ENCODE measurements at regions not wholly inside any gene's neighbourhood (a gene's known extent, or its start where the extent isn't known, plus 50 kb on each side); places are given as distances from the start of the nearest gene placed in this dataset.
A peak's percentile ranks its signal among the peaks of the same experiment; 100 is the strongest.
"Not testable (repeated sequence)": the region's sequence is repeated elsewhere in the genome, so short reads cannot be mapped to it uniquely, and the experiment has no call there.

DNA sequence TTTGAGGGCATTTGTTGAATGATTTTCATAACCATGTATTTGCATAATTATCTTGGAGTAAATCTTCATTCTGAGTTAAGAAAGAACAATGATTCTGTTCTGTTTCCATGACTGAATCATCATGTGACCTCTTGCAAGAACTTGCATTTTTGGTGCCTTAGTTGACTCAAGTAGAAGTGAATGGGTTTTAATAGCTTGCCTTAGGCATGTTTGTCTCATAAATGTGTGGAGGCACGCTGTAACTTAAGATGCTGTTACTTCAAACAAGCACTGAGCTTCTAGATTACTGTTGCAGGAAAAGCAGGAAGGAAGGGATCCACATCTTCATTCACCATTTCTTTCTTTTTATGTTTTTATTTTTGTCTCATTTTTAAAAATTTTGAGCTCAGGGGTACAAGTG lies 875.8 kb downstream of the PRIM2 start:
- not testable (repeated sequence) for H3K9me3 ChIP-seq (ENCODE audit: low read depth); H3K27ac ChIP-seq; DNase-seq (ENCODE audit: low read depth in 1 of 2, low spot score in 1 of 2); H3K4me3 ChIP-seq; H3K36me3 ChIP-seq; H3K4me1 ChIP-seq (ENCODE audit: low read depth); H3K27me3 ChIP-seq

DNA sequence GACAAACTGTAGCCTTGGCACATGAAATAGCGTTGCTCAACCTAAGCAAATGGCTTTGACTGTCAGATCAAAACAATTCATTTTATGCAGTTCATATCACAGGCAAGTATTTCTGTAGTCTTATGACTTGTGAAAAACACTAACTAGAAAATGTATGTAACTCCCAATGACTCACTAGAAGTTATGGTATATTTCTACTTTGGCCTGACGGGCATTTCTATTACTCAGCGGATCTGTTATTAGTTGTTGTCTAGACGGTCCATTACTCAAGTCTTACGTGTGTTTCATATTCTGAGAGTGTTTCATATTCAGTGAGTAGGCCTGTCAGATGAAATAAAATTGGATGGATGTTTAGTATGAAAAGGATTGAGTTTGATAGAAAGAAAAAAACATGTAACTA lies 880.9 kb downstream of the PRIM2 start:
- Histone ChIP-seq H3K4me1 (ENCODE audit: low read depth) (no peaks in the 10 kb centered on the region), H3K9me3 (ENCODE audit: low read depth) (no peaks in the 10 kb centered on the region), H3K27ac (no peak overlapping the region), H3K36me3 (no peaks in the 10 kb centered on the region), H3K27me3 (no peaks in the 10 kb centered on the region), H3K4me3 (no peak overlapping the region)
- DNase-seq (ENCODE audit: low read depth in 1 of 2, low spot score in 1 of 2), result peak in 1 of 2 donors; percentile 0
- TF ChIP-seq, protein P1, sequence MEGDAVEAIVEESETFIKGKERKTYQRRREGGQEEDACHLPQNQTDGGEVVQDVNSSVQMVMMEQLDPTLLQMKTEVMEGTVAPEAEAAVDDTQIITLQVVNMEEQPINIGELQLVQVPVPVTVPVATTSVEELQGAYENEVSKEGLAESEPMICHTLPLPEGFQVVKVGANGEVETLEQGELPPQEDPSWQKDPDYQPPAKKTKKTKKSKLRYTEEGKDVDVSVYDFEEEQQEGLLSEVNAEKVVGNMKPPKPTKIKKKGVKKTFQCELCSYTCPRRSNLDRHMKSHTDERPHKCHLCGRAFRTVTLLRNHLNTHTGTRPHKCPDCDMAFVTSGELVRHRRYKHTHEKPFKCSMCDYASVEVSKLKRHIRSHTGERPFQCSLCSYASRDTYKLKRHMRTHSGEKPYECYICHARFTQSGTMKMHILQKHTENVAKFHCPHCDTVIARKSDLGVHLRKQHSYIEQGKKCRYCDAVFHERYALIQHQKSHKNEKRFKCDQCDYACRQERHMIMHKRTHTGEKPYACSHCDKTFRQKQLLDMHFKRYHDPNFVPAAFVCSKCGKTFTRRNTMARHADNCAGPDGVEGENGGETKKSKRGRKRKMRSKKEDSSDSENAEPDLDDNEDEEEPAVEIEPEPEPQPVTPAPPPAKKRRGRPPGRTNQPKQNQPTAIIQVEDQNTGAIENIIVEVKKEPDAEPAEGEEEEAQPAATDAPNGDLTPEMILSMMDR (IDR thresholded peaks at IDR 0.05; ENCODE audit: low read depth, low read length), result no peak

DNA sequence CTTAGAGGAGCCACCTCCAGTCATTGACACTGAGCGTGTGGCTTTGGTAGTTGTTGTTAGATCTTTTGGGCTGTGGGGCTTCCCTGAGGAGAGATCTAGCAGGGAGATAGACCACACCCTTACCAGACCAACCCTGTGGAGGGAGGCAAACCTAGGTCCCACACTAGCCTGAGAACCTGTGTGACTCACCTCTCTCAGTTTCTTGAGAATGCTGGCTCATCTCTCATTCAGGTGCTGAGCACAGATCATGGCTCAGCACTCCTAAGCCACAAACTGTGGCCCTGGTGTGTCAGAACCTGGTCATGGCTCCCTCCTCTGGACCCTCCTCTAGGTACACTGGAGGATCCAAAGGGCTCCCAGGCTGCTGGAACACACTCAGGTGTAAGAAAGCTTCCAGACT lies 919.7 kb downstream of the PRIM2 start:
- H3K9me3 ChIP-seq (ENCODE audit: low read depth); H3K4me3 ChIP-seq; H3K27ac ChIP-seq; H3K27me3 ChIP-seq; H3K36me3 ChIP-seq; DNase-seq (ENCODE audit: low read depth in 1 of 2, low spot score in 1 of 2); H3K4me1 ChIP-seq (ENCODE audit: low read depth): not testable (repeated sequence)

DNA sequence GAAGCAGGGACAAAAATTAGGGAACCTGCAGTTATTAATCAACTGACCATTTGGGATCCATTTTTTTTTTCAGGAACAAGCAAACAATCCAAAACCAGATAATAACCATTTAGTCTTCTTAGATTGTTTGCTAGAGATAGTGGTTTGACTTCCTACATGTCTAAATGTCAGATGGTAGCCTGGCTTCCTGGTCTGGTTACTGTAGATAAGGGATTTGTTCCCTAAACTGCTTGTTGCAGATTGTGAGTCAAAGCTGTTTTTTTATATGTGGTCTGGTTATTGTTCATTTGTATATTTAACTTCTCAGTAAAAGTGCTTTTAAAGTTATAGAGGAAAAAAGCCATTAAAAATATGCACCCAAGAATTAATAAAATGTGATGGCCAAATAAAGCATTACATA lies 921.0 kb downstream of the PRIM2 start:
- H3K4me3 ChIP-seq; H3K27ac ChIP-seq; H3K4me1 ChIP-seq (ENCODE audit: low read depth); DNase-seq (ENCODE audit: low read depth in 1 of 2, low spot score in 1 of 2); H3K27me3 ChIP-seq; H3K9me3 ChIP-seq (ENCODE audit: low read depth); H3K36me3 ChIP-seq: not testable (repeated sequence)

DNA sequence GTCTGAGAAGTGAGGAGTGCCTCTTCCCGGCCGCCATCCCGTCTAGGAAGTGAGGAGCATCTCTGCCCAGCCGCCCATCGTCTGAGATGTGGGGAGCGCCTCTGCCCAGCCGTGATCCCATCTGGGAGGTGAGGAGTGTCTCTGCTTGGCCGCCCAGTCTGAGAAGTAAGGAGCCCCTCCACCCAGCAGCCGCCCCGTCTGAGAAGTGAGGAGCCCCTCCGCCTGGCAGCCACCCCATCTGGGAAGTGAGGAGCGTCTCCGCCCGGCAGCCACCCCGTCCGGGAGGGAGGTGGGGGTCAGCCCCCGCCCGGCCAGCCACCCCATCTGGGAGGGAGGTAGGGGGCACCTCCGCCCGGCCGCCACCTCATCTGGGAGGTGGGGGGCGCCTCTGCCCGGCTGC lies 940.2 kb downstream of the PRIM2 start:
- H3K4me3 ChIP-seq; H3K27ac ChIP-seq; H3K9me3 ChIP-seq (ENCODE audit: low read depth); DNase-seq (ENCODE audit: low read depth in 1 of 2, low spot score in 1 of 2); H3K27me3 ChIP-seq; H3K4me1 ChIP-seq (ENCODE audit: low read depth); H3K36me3 ChIP-seq: not testable (repeated sequence)

DNA sequence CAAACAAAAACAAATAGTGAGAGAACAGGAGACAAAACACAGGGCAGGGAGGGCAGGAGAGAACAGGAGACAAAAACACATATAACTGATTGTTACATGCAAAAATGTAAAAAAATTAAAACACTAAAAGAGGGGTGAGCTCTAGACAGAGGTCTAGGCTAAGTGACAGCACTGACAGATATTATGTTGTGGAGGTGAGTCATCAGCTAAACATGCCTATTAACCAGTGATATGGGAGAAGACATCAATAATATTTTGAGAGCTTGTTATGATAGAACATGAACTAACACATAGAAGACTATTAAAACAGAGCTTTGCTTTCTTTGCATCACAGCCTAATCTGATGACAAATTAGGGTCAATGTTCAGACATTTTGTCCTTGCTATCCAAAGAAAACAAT lies 972.7 kb downstream of the PRIM2 start:
- Histone ChIP-seq H3K4me3 (no peak overlapping the region), H3K36me3 (no peaks in the 10 kb centered on the region), H3K27ac (no peak overlapping the region), H3K27me3 (no peaks in the 10 kb centered on the region), H3K4me1 (ENCODE audit: low read depth) (no peaks in the 10 kb centered on the region), H3K9me3 (ENCODE audit: low read depth) (peaks cover 2% of the 10 kb centered on the region)
- TF ChIP-seq, protein P1 (IDR thresholded peaks at IDR 0.05; ENCODE audit: low read depth, low read length), result no peak
- no peak for DNase-seq (ENCODE audit: low read depth in 1 of 2, low spot score in 1 of 2)

DNA sequence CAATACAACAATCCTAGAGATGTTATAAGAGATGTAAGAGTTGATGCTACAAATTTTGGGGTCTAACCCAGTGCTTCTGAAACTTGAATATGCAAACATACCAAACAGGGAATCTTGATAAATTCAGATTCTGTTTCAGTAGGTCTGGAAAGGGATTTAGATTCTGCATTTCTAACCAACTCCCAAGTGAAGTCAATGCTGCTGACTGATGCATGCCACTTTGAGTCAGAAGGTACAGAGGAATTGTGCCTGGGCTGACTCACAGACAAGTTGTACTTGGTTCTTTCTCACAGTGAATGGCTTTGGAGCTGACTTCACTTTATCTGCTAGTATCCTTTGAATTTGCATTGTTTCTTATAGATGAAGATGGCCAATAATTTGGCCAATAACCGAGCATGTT lies 973.9 kb downstream of the PRIM2 start:
- H3K4me3 ChIP-seq; H3K27ac ChIP-seq; H3K9me3 ChIP-seq (ENCODE audit: low read depth); DNase-seq (ENCODE audit: low read depth in 1 of 2, low spot score in 1 of 2); H3K27me3 ChIP-seq; H3K4me1 ChIP-seq (ENCODE audit: low read depth); H3K36me3 ChIP-seq: not testable (repeated sequence)

DNA sequence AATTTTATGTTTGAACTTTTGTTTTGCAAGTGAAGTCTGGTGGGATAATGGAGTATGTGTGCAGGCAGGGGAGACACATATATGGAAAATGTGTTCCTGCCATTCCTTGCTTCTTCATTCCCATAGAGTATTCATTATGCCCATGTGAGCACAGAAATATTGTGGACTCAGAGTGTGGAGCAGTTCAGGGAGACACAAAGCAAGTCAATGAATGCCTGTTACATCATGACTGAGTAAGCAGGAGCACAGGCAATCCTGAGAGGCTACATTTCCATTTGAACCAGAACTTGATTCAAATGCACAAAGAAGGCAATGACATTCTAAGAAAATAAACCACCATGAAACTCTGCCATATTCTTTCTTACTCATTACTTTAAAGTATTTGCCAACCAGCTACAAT lies 990.5 kb downstream of the PRIM2 start:
- H3K36me3 ChIP-seq, result not testable (repeated sequence)

DNA sequence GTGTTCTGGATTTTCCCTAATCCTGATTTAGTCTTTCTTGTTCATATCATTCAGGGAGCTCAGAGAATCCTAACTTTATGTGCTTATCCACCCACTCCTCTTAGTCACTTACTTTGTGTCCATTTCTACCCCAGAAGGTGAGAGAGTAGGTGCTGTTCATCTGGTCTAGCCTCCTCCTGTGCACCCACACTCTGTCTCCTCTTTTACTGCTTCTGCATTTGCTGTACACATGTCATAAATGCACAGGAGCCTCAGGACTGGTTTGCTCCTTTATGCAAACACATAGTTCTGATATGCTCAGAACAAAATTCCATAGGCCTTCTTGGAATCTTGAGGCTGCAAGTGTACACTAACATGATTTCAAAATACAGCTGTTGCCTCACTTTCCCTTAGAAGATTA lies 1014.7 kb downstream of the PRIM2 start:
- not testable (repeated sequence) for H3K27ac ChIP-seq; H3K9me3 ChIP-seq (ENCODE audit: low read depth); H3K27me3 ChIP-seq; H3K4me1 ChIP-seq (ENCODE audit: low read depth); H3K36me3 ChIP-seq; H3K4me3 ChIP-seq; DNase-seq (ENCODE audit: low read depth in 1 of 2, low spot score in 1 of 2)

More for the DNA sequence above, 990.5 kb downstream of the PRIM2 start:
- H3K9me3 ChIP-seq (ENCODE audit: low read depth); H3K27ac ChIP-seq; H3K4me3 ChIP-seq; DNase-seq (ENCODE audit: low read depth in 1 of 2, low spot score in 1 of 2); H3K4me1 ChIP-seq (ENCODE audit: low read depth); H3K27me3 ChIP-seq: not testable (repeated sequence)

DNA sequence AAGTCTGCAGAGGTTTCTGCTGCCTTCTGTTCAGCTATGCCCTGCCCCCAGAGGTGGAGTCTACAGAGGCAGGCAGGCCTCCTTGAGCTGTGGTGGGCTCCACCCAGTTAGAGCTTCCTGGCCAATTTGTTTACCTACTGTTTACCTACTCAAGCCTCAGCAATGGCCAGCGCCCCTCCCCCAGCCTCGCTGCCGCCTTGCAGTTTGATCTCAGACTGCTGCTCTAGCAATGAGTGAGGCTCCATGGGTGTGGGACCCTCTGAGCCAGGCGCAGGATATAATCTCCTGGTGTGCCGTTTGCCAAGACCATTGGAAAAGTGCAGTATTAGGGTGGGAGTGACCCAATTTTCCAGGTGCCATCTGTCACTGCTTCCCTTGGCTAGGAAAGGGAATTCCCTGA lies 1024.9 kb downstream of the PRIM2 start:
- H3K4me1 ChIP-seq (ENCODE audit: low read depth); H3K27ac ChIP-seq; H3K36me3 ChIP-seq; H3K9me3 ChIP-seq (ENCODE audit: low read depth); DNase-seq (ENCODE audit: low read depth in 1 of 2, low spot score in 1 of 2); H3K27me3 ChIP-seq; H3K4me3 ChIP-seq: not testable (repeated sequence)

DNA sequence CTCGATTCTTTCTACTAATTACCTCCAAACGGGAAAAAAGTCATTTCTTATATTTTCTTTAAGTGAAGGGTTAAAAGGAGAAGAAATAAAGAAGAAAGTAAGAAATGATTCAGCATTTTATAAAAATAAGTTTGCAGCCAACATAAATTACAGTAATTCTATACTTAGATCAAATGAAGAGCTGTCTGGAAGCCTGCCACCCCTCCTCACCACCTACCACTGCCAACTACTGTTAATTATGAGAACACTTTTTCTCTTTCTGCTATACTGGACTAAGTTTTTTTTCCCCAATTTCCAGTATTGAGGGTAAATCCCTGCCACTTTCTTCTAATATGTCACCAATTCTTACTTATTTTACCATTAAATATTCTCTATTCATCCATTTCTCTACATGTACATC lies 1030.1 kb downstream of the PRIM2 start:
- not testable (repeated sequence) for H3K36me3 ChIP-seq; H3K27ac ChIP-seq; H3K9me3 ChIP-seq (ENCODE audit: low read depth); H3K4me1 ChIP-seq (ENCODE audit: low read depth); DNase-seq (ENCODE audit: low read depth in 1 of 2, low spot score in 1 of 2); H3K4me3 ChIP-seq; H3K27me3 ChIP-seq

DNA sequence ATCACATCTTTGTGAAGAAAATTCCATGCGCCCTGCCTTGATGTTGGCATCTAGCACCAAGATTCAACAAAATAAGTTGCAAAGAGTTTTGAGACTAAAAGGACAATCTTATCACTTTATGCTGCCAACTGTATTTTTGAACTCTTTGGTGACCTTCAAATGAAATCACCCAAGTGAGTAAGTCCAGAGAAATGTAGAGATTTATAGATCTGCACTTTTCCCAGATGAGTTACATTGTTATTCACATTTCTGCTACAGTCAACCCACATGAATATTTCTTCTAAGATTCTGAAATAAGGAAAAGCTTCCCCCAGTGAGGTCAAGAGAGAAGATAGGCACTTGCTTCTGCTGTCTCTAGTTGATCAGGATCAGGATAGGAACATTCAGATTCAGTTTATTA lies 1034.2 kb downstream of the PRIM2 start:
- not testable (repeated sequence) for H3K36me3 ChIP-seq; H3K9me3 ChIP-seq (ENCODE audit: low read depth); H3K4me1 ChIP-seq (ENCODE audit: low read depth); H3K27ac ChIP-seq; DNase-seq (ENCODE audit: low read depth in 1 of 2, low spot score in 1 of 2); H3K27me3 ChIP-seq; H3K4me3 ChIP-seq

DNA sequence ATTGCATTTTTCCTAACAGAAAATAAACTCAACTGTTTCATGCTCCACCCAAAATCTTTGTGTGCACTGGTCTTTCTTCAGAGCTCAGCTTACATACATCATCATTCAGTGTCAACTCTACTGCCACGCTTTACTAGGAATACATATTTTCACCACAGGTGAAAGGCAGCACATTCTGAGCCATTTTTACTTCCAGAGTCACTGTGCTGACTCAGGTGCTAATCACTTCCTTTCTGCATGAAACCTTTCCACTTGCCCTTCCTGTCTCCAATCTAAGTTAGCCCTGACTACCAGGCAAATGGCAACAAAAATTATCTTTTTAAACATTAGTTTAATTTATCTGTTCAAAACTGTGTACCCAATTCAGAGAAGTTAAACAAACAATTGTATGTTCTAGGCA lies 1041.0 kb downstream of the PRIM2 start:
- not testable (repeated sequence) for H3K4me1 ChIP-seq (ENCODE audit: low read depth); H3K27ac ChIP-seq; H3K27me3 ChIP-seq; H3K4me3 ChIP-seq; H3K9me3 ChIP-seq (ENCODE audit: low read depth); DNase-seq (ENCODE audit: low read depth in 1 of 2, low spot score in 1 of 2); H3K36me3 ChIP-seq
